Caco-2 (cell line): ENCODE measurements at regions not wholly inside any gene's neighbourhood (a gene's known extent, or its start where the extent isn't known, plus 50 kb on each side); places are given as distances from the start of the nearest gene placed in this dataset.

Source experiments
- BruUV-seq: library from RNA; stranded (reverse); fragments of 400-500 nt; replicated peaks from 2 replicates; lab custom pipeline; 2021; lab: Mats Ljungman, UMichigan
- CTCF ChIA-PET: fragments of 300-600 bp; sonication (Branson Sonifier 250); formaldehyde crosslinking; loops from one replicate; lab custom pipeline; 2022; ENCODE audit warnings: antibody characterized with exemption; lab: Charles Lee
- POLR2A ChIA-PET: fragments of 300-600 bp; sonication (Branson Sonifier 250); formaldehyde crosslinking; loops from one replicate; lab custom pipeline; 2022; ENCODE audit warnings: antibody characterized with exemption; lab: Charles Lee
- DNase-seq, 2 experiments: peaks; one replicate each; pipeline versions ENCODE4 v3.0.0 to v3.0.0-alpha.2; 2020 to 2022
- H3K27me3 ChIP-seq: replicated peaks from 2 replicates; pipeline ENCODE4 v1.6.0; 2011; ENCODE audit warnings: low read length; ENCODE audit not compliant: control insufficient read depth, insufficient read depth
- H3K36me3 ChIP-seq: 2 replicates; pipeline ENCODE4 v1.5.1; 2011; ENCODE audit warnings: low read length; ENCODE audit not compliant: control insufficient read depth, insufficient read depth
- H3K4me1 ChIP-seq: fragments of 250-450 bp; sonication (Bioruptor Pico); 2 replicates; pipeline ENCODE4 v1.5.1; 2020; ENCODE audit warnings: mild to moderate bottlenecking
- H3K4me3 ChIP-seq: 2 replicates; pipeline ENCODE4 v1.5.1; 2011; ENCODE audit warnings: low read depth, mild to moderate bottlenecking, control low read depth, low read length
- H3K9me3 ChIP-seq: fragments of 250-450 bp; sonication (Bioruptor Pico); 2 replicates; pipeline ENCODE4 v1.5.1; 2020; ENCODE audit warnings: mild to moderate bottlenecking, moderate library complexity
- H3K27ac Mint-ChIP-seq: one replicate; pipeline ENCODE4 v1.8.0; 2022; ENCODE audit warnings: mixed read lengths; ENCODE audit not compliant: unreplicated experiment
- H3K27me3 Mint-ChIP-seq: one replicate; pipeline ENCODE4 v1.8.0; 2022; ENCODE audit warnings: mixed read lengths; ENCODE audit not compliant: insufficient read depth, unreplicated experiment
- H3K36me3 Mint-ChIP-seq: one replicate; pipeline ENCODE4 v1.8.0; 2022; ENCODE audit warnings: mild to moderate bottlenecking, mixed read lengths; ENCODE audit not compliant: insufficient read depth, unreplicated experiment
- H3K4me1 Mint-ChIP-seq: one replicate; pipeline ENCODE4 v1.8.0; 2022; ENCODE audit warnings: low read depth, mixed read lengths; ENCODE audit not compliant: unreplicated experiment
- H3K4me3 Mint-ChIP-seq: one replicate; pipeline ENCODE4 v1.8.0; 2022; ENCODE audit warnings: mild to moderate bottlenecking, moderate library complexity, mixed read lengths; ENCODE audit not compliant: unreplicated experiment
- H3K9me3 Mint-ChIP-seq: one replicate; pipeline ENCODE4 v1.8.0; 2022; ENCODE audit warnings: mixed read lengths; ENCODE audit not compliant: unreplicated experiment
- intact Hi-C: fragments of 100-400 bp; cut with micrococcal nuclease; formaldehyde crosslinking; loops from one replicate; pipeline ENCODE4 v1.10.0; 2022; ENCODE audit not compliant: unreplicated experiment
- TF ChIP-seq, protein P1 (sequence below), 2 experiments: fragments of 200-600 bp in 1 of 2; IDR thresholded peaks; 1 replicate in 1 of 2; 2 replicates in 1 of 2; pipeline versions ENCODE4 v1.5.1 to v1.8.0; 2011 to 2022; ENCODE audit warnings: antibody characterized with exemption in 1 of 2, control low read depth in 1 of 2, inconsistent platforms in 1 of 2, low read depth in 1 of 2, low read length in 1 of 2, mild to moderate bottlenecking in 1 of 2, moderate library complexity in 1 of 2; ENCODE audit not compliant: insufficient read depth in 1 of 2, severe bottlenecking in 1 of 2, unreplicated experiment in 1 of 2

DNA sequence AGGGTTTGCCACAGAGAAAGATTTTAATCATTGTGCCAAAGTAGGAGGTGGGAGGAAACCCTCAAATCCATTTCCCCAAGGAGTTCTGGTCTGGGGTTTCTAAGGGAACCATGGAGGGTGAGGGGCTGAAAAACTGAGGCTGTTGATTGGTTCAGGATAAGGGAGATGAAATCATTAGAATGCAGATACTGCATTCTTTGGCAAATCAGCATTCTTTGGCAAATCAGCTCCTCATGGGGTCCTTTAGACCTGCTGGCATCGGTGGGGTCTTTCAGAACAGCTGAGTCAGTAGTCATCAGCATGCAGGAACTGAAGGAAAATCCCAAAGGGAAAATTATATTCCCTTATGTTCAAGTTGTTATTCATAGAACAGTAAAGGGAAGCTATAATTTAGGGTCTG lies 585.5 kb downstream of the ISL1 start:
- no peak overlapping the region for H3K27ac Mint-ChIP-seq
- intact Hi-C loops, result no loop called here
- H3K4me1 ChIP-seq, result no peaks in the 10 kb centered on the region
- CTCF ChIA-PET, result no interaction called here
- TF ChIP-seq, protein P1, sequence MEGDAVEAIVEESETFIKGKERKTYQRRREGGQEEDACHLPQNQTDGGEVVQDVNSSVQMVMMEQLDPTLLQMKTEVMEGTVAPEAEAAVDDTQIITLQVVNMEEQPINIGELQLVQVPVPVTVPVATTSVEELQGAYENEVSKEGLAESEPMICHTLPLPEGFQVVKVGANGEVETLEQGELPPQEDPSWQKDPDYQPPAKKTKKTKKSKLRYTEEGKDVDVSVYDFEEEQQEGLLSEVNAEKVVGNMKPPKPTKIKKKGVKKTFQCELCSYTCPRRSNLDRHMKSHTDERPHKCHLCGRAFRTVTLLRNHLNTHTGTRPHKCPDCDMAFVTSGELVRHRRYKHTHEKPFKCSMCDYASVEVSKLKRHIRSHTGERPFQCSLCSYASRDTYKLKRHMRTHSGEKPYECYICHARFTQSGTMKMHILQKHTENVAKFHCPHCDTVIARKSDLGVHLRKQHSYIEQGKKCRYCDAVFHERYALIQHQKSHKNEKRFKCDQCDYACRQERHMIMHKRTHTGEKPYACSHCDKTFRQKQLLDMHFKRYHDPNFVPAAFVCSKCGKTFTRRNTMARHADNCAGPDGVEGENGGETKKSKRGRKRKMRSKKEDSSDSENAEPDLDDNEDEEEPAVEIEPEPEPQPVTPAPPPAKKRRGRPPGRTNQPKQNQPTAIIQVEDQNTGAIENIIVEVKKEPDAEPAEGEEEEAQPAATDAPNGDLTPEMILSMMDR (IDR thresholded peaks at IDR 0.05; ENCODE audit: insufficient read depth in 1 of 2, low read depth in 1 of 2, low read length in 1 of 2, severe bottlenecking in 1 of 2, unreplicated experiment in 1 of 2), result no peak
- no peak for DNase-seq
- H3K36me3 ChIP-seq, result no peaks in the 10 kb centered on the region
- no peak overlapping the region for H3K4me3 Mint-ChIP-seq
- no peak overlapping the region for H3K4me3 ChIP-seq
- H3K27me3 Mint-ChIP-seq, result peaks cover 4% of the 10 kb centered on the region
- no peaks in the 10 kb centered on the region for H3K9me3 ChIP-seq
- POLR2A ChIA-PET, result no interaction called here
- H3K27me3 ChIP-seq, result no peaks in the 10 kb centered on the region
- no peaks in the 10 kb centered on the region for H3K9me3 Mint-ChIP-seq
- H3K36me3 Mint-ChIP-seq, result no peaks in the 10 kb centered on the region
- no peaks in the 10 kb centered on the region for H3K4me1 Mint-ChIP-seq
- no TSS peak for BruUV-seq

DNA sequence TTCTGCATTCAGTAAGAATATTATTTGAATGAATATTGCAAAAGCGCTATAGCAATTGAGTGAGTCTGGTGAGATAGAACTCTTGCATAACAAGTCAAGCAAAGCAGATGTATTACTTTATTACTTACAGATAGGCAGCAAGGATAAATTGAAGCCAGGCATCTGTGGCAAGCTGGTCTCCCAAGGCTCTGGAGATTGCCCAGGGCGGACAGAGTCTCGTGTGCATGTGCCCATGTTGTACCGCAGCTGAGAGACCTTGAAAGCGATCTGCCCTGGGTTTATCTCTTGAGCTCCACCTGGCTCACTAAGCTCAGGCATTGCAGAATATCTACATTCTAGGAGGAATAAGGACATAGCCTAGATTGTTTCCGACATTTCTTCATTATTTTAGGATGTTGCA lies 591.6 kb downstream of the ISL1 start:
- Mint-ChIP-seq H3K27ac (no peak overlapping the region), H3K4me1 (no peaks in the 10 kb centered on the region), H3K36me3 (no peaks in the 10 kb centered on the region), H3K9me3 (no peaks in the 10 kb centered on the region), H3K4me3 (no peak overlapping the region), H3K27me3 (peaks cover 4% of the 10 kb centered on the region)
- Histone ChIP-seq H3K9me3 (no peaks in the 10 kb centered on the region), H3K36me3 (no peaks in the 10 kb centered on the region), H3K27me3 (no peaks in the 10 kb centered on the region), H3K4me3 (no peak overlapping the region), H3K4me1 (no peaks in the 10 kb centered on the region)
- no TSS peak for BruUV-seq
- ChIA-PET CTCF (no interaction called here), POLR2A (no interaction called here)
- DNase-seq, result no peak
- TF ChIP-seq, protein P1 (IDR thresholded peaks at IDR 0.05; ENCODE audit: insufficient read depth in 1 of 2, low read depth in 1 of 2, low read length in 1 of 2, severe bottlenecking in 1 of 2, unreplicated experiment in 1 of 2), result no peak
- intact Hi-C loops, result no loop called here

DNA sequence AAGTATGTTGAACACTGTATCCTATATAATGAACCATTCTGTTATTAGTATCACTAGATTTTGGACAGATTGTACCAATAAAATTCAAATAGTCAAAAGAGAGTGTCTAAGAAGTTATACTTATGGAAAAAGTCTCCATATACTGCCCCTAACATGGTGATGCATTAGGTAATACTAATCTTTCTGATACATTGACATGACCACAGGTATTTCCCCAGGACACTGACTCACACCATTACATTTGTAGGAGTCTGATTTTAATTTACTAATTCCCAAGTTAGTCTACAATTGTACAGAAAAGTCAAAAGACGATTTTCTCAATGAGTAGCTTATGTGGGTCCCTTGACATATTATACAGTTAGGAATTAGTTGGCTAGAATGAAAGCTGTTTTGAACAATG lies 593.8 kb downstream of the ISL1 start:
- Mint-ChIP-seq H3K9me3 (no peaks in the 10 kb centered on the region), H3K4me3 (no peak overlapping the region), H3K27me3 (peaks cover 4% of the 10 kb centered on the region), H3K27ac (no peak overlapping the region), H3K4me1 (no peaks in the 10 kb centered on the region), H3K36me3 (no peaks in the 10 kb centered on the region)
- intact Hi-C loops, result no loop called here
- TF ChIP-seq, protein P1 (IDR thresholded peaks at IDR 0.05; ENCODE audit: insufficient read depth in 1 of 2, low read depth in 1 of 2, low read length in 1 of 2, severe bottlenecking in 1 of 2, unreplicated experiment in 1 of 2), result no peak
- POLR2A ChIA-PET, result no interaction called here
- CTCF ChIA-PET, result no interaction called here
- no peak for DNase-seq
- no peaks in the 10 kb centered on the region for H3K27me3 ChIP-seq
- no TSS peak for BruUV-seq
- no peak overlapping the region for H3K4me3 ChIP-seq
- no peaks in the 10 kb centered on the region for H3K4me1 ChIP-seq
- no peaks in the 10 kb centered on the region for H3K36me3 ChIP-seq
- no peaks in the 10 kb centered on the region for H3K9me3 ChIP-seq
